Thyroid gland (tissue), 4 donors: ENCODE measurements at regions not wholly inside any gene's neighbourhood (a gene's known extent, or its start where the extent isn't known, plus 50 kb on each side); places are given as distances from the start of the nearest gene placed in this dataset.

Source experiments
- CTCF ChIP-seq, 6 experiments: fragments of 200-600 bp in 3 of 6; fragments of 450-650 bp in 3 of 6; sonication (generic) in 3 of 6; IDR thresholded peaks; one replicate each; pipeline ENCODE4 v1.5.1; 2016 to 2019; ENCODE audit warnings: antibody characterized with exemption in 6 of 6, mild to moderate bottlenecking in 2 of 6, inconsistent platforms in 1 of 6, moderate library complexity in 1 of 6
- POLR2A ChIP-seq, 2 donors: fragments of 450-650 bp; IDR thresholded peaks; one replicate each; pipeline ENCODE4 v1.6.1; 2017; ENCODE audit warnings: antibody characterized with exemption in 2 of 2, mild to moderate bottlenecking in 2 of 2, moderate library complexity in 1 of 2

- TF ChIP-seq CTCF (IDR thresholded peaks at IDR 0.05) (no peak), POLR2A (IDR thresholded peaks at IDR 0.05) (no peak)
Observed at GRCh38 chr6:14380901-14381828, 263.6 kb downstream of the CD83 start.
